ENCODE measurements at regions not wholly inside any gene's neighbourhood (a gene's known extent, or its start where the extent isn't known, plus 50 kb on each side); places are given as distances from the start of the nearest gene placed in this dataset.

DNA sequence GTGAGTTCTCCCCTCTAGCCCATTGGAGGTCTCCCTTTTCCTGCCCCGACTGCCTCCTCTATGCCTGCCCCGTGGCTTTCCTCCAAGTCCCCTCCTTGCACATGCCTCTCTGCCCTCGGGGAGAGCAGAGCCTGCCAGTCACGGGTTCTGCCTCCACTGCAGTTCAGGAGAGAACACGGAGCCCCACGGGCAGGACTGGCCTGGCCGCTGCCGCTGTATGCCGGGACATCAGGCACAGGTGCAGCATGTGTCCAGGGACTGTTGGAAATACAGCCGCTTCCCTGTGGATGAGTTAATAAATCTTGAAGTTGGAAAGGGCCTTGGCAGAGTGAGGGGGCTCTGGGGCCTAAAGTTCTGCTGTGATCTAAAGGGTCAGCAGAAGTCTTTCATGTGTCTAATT is 676.6 kb downstream of the MATN1 start:
- Histone ChIP-seq H2AFZ (ENCODE audit: low read length, unreplicated experiment) (no peak overlapping the region), H3K4me3 (ENCODE audit: low read depth, low read length) (no peak overlapping the region), H3K27me3 (ENCODE audit: insufficient read depth, low read length) (no peaks in the 10 kb centered on the region), H3K36me3 (ENCODE audit: insufficient read depth, low read length) (no peaks in the 10 kb centered on the region), H3K27ac (ENCODE audit: low read depth, low read length) (no peak overlapping the region), H3K79me2 (ENCODE audit: control insufficient read depth, insufficient read depth, low read length, unreplicated experiment) (no peaks in the 10 kb centered on the region), H3K4me1 (ENCODE audit: control insufficient read depth, insufficient read depth, low read length, unreplicated experiment) (no peaks in the 10 kb centered on the region)

GRCh38 chr1:30045304-30046090 is 677.9 kb downstream of the MATN1 start:
- H3K27ac ChIP-seq (ENCODE audit: low read depth, low read length): no peak overlapping the region
- no peak overlapping the region for H2AFZ ChIP-seq (ENCODE audit: low read length, unreplicated experiment)
- H3K79me2 ChIP-seq (ENCODE audit: control insufficient read depth, insufficient read depth, low read length, unreplicated experiment): no peaks in the 10 kb centered on the region
- no peaks in the 10 kb centered on the region for H3K27me3 ChIP-seq (ENCODE audit: insufficient read depth, low read length)
- no peak overlapping the region for H3K4me3 ChIP-seq (ENCODE audit: low read depth, low read length)
- no peaks in the 10 kb centered on the region for H3K4me1 ChIP-seq (ENCODE audit: control insufficient read depth, insufficient read depth, low read length, unreplicated experiment)
- no peaks in the 10 kb centered on the region for H3K36me3 ChIP-seq (ENCODE audit: insufficient read depth, low read length)

- H3K79me2 ChIP-seq (ENCODE audit: control insufficient read depth, insufficient read depth, low read length, unreplicated experiment): no peaks in the 10 kb centered on the region
- no peaks in the 10 kb centered on the region for H3K4me1 ChIP-seq (ENCODE audit: control insufficient read depth, insufficient read depth, low read length, unreplicated experiment)
- H3K27ac ChIP-seq (ENCODE audit: low read depth, low read length): no peak overlapping the region
- no peaks in the 10 kb centered on the region for H3K27me3 ChIP-seq (ENCODE audit: insufficient read depth, low read length)
- H3K36me3 ChIP-seq (ENCODE audit: insufficient read depth, low read length): no peaks in the 10 kb centered on the region
- no peak overlapping the region for H2AFZ ChIP-seq (ENCODE audit: low read length, unreplicated experiment)
- no peak overlapping the region for H3K4me3 ChIP-seq (ENCODE audit: low read depth, low read length)
Observed at GRCh38 chr1:30044656-30045144, 678.7 kb downstream of the MATN1 start.

DNA sequence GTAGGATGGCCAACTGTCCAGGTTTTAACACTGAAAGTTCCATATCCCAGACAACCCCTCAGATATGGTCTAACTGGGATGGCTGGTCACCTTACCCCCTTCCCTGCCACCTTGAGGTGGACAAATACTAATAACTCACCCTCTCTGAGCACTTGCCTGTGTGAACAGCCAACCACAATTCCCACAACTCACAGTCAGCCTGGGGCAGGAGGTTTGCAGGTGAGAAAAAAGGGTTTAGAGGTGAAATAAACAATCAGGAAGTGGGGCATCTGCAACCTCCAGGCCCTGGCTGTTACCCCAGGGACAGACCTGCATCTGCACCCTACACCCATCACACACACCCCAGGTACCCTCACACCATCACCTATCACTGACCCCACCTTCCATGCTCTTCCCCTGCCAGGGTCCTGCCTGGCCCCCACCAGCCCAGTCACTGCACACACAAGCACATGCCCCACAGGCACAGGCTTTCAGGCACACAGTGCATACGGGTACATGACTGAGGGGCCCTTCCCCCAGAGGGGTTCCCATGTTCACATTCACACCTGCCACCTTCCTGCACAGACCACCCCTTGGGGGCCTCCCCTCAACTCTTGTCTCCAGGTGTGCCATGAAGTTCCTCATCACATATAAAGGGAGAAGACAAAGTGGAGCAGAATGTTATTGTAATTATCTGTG is 679.5 kb downstream of the MATN1 start:
- H3K27ac ChIP-seq (ENCODE audit: low read depth, low read length): no peak overlapping the region
- H3K27me3 ChIP-seq (ENCODE audit: insufficient read depth, low read length): no peaks in the 10 kb centered on the region
- no peak overlapping the region for H3K4me3 ChIP-seq (ENCODE audit: low read depth, low read length)
- H3K36me3 ChIP-seq (ENCODE audit: insufficient read depth, low read length): no peaks in the 10 kb centered on the region
- H2AFZ ChIP-seq (ENCODE audit: low read length, unreplicated experiment): no peak overlapping the region
- no peaks in the 10 kb centered on the region for H3K4me1 ChIP-seq (ENCODE audit: control insufficient read depth, insufficient read depth, low read length, unreplicated experiment)
- no peaks in the 10 kb centered on the region for H3K79me2 ChIP-seq (ENCODE audit: control insufficient read depth, insufficient read depth, low read length, unreplicated experiment)

DNA sequence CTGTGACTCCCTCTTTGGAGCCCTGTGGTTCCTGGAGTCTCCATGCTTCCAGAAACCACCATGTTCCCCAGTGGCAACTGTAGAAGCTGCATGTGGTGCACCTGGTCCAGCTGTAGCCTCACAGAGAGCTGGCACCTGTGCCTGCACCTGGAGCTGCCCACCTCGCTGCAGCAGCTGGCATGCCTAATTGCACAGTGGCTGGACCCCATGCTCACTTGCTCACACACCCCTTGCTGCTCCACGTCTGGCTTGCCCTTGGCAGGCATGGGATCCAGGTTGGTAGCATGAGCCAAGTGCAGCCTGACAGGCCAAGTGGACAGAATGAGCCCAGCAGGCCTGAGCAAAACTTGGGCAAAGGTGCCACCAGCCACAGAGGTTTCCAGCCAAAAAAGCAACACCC is 680.1 kb downstream of the MATN1 start:
- no peak overlapping the region for H2AFZ ChIP-seq (ENCODE audit: low read length, unreplicated experiment)
- no peaks in the 10 kb centered on the region for H3K36me3 ChIP-seq (ENCODE audit: insufficient read depth, low read length)
- no peaks in the 10 kb centered on the region for H3K79me2 ChIP-seq (ENCODE audit: control insufficient read depth, insufficient read depth, low read length, unreplicated experiment)
- H3K27me3 ChIP-seq (ENCODE audit: insufficient read depth, low read length): no peaks in the 10 kb centered on the region
- no peak overlapping the region for H3K27ac ChIP-seq (ENCODE audit: low read depth, low read length)
- no peak overlapping the region for H3K4me3 ChIP-seq (ENCODE audit: low read depth, low read length)
- H3K4me1 ChIP-seq (ENCODE audit: control insufficient read depth, insufficient read depth, low read length, unreplicated experiment): no peaks in the 10 kb centered on the region

- no peak overlapping the region for H3K4me3 ChIP-seq (ENCODE audit: low read depth, low read length)
- no peaks in the 10 kb centered on the region for H3K36me3 ChIP-seq (ENCODE audit: insufficient read depth, low read length)
- H3K27ac ChIP-seq (ENCODE audit: low read depth, low read length): no peak overlapping the region
- no peaks in the 10 kb centered on the region for H3K27me3 ChIP-seq (ENCODE audit: insufficient read depth, low read length)
- H3K4me1 ChIP-seq (ENCODE audit: control insufficient read depth, insufficient read depth, low read length, unreplicated experiment): no peaks in the 10 kb centered on the region
- H2AFZ ChIP-seq (ENCODE audit: low read length, unreplicated experiment): no peak overlapping the region
- no peaks in the 10 kb centered on the region for H3K79me2 ChIP-seq (ENCODE audit: control insufficient read depth, insufficient read depth, low read length, unreplicated experiment)
Observed at GRCh38 chr1:30042438-30043147, 680.8 kb downstream of the MATN1 start.

DNA sequence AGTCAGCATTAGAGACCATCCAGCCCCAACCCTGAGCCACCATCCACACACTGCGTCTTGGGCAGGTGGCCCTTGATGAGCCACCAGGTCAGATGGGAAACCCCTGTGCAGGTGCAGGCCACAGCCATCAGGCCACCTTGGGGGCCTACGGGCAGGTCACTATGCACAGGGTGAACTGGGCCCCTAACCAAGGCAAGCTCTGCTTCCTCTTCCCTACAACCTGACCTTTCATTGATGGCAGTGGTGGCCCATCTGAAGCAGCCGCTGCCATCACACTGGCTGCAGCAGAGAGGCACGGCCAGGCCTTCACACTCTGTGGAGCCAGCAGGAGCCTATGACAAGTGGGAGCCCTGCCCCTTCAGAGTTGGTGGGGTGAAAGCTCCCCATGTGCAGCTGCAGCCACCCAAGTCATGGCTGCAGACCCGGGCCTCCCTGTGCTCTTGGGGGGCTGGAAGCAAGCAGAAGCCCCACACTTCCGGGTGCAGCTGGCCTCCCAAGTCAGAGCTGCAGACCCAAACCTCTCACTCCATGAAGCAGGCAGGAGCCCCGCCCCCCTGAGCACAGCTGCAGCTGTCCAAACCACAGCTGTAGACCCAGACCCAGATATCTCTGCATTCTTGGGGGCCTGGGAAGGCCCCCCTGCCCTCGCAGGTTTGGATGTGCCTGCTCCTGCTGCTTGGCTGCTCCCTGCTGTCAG is 681.5 kb downstream of the MATN1 start:
- Histone ChIP-seq H3K4me3 (ENCODE audit: low read depth, low read length) (no peak overlapping the region), H3K79me2 (ENCODE audit: control insufficient read depth, insufficient read depth, low read length, unreplicated experiment) (no peaks in the 10 kb centered on the region), H3K4me1 (ENCODE audit: control insufficient read depth, insufficient read depth, low read length, unreplicated experiment) (no peaks in the 10 kb centered on the region), H3K27ac (ENCODE audit: low read depth, low read length) (no peak overlapping the region), H3K36me3 (ENCODE audit: insufficient read depth, low read length) (no peaks in the 10 kb centered on the region), H2AFZ (ENCODE audit: low read length, unreplicated experiment) (no peak overlapping the region), H3K27me3 (ENCODE audit: insufficient read depth, low read length) (no peaks in the 10 kb centered on the region)

GRCh38 chr1:30040081-30041019 is 683.0 kb downstream of the MATN1 start:
- Histone ChIP-seq H3K36me3 (ENCODE audit: insufficient read depth, low read length) (no peaks in the 10 kb centered on the region), H3K27ac (ENCODE audit: low read depth, low read length) (no peak overlapping the region), H3K27me3 (ENCODE audit: insufficient read depth, low read length) (no peaks in the 10 kb centered on the region), H3K4me3 (ENCODE audit: low read depth, low read length) (no peak overlapping the region), H2AFZ (ENCODE audit: low read length, unreplicated experiment) (no peak overlapping the region), H3K79me2 (ENCODE audit: control insufficient read depth, insufficient read depth, low read length, unreplicated experiment) (no peaks in the 10 kb centered on the region), H3K4me1 (ENCODE audit: control insufficient read depth, insufficient read depth, low read length, unreplicated experiment) (no peaks in the 10 kb centered on the region)

DNA sequence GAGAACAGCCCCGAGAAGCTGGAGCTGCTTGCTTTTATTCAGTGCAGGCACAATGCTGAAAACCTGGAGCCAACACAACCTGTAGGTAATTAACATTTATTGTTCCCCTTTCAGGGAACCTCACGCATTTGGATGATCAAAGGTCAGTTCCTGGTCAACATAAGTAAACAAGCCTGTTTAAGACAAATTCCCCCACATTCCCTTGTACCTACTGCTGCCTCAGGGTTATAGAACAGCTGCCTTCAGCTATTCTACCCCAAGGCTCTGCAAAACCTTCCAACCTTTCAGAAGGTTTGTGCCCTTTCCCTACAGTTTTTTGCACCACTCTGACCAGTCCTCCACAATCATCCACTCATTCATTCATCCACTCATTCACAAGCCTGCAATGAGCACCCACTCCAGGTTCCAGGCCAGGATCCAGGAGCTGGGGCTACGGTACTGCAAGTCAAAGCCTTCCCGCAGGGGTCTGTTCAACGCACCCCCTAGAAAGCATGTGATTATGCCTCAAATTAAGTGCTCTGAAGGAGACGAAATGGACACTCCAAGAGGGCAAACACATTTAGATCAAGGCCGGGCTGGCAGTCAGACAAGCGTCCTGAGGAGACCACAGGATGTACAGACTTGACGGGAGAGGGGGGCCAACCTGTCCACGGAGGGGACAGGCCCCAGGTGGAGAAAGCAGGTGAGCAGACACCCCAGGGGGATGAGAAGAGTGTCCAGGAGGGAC is 683.9 kb downstream of the MATN1 start:
- H3K27ac ChIP-seq (ENCODE audit: low read depth, low read length): no peak overlapping the region
- no peaks in the 10 kb centered on the region for H3K79me2 ChIP-seq (ENCODE audit: control insufficient read depth, insufficient read depth, low read length, unreplicated experiment)
- H3K27me3 ChIP-seq (ENCODE audit: insufficient read depth, low read length): no peaks in the 10 kb centered on the region
- no peaks in the 10 kb centered on the region for H3K36me3 ChIP-seq (ENCODE audit: insufficient read depth, low read length)
- no peak overlapping the region for H3K4me3 ChIP-seq (ENCODE audit: low read depth, low read length)
- no peaks in the 10 kb centered on the region for H3K4me1 ChIP-seq (ENCODE audit: control insufficient read depth, insufficient read depth, low read length, unreplicated experiment)
- no peak overlapping the region for H2AFZ ChIP-seq (ENCODE audit: low read length, unreplicated experiment)

All from ACC112 (cell line).